SU-DHL-6 (cell line): ENCODE measurements at regions not wholly inside any gene's neighbourhood (a gene's known extent, or its start where the extent isn't known, plus 50 kb on each side); places are given as distances from the start of the nearest gene placed in this dataset.

Experiments used
- H2AFZ ChIP-seq: fragments of 200-600 bp; sonication (generic); 2 replicates; pipeline ENCODE4 v1.6.1; 2014; ENCODE audit warnings: low read depth, mild to moderate bottlenecking, moderate library complexity, mixed read lengths, antibody characterized with exemption, low read length; ENCODE audit not compliant: severe bottlenecking
- H3F3A ChIP-seq: fragments of 200-600 bp; shearing (Covaris generic); 2 replicates; pipeline ENCODE4 v1.6.0; 2016; ENCODE audit warnings: antibody characterized with exemption, mild to moderate bottlenecking; ENCODE audit not compliant: insufficient read depth
- H3K27ac ChIP-seq: fragments of 200-600 bp; sonication (generic); 2 replicates; pipeline ENCODE4 v1.5.1; 2016; ENCODE audit warnings: low read depth, mild to moderate bottlenecking, low read length, moderate library complexity, mixed read lengths
- H3K27me3 ChIP-seq: fragments of 200-600 bp; sonication (generic), shearing (Covaris generic); 2 replicates; pipeline ENCODE4 v1.6.0; 2014; ENCODE audit warnings: mild to moderate bottlenecking, low read length
- H3K36me3 ChIP-seq: fragments of 200-600 bp; sonication (generic); 2 replicates; pipeline ENCODE4 v1.6.1; 2014; ENCODE audit warnings: mild to moderate bottlenecking, low read length, mixed read lengths
- H3K4me2 ChIP-seq: fragments of 300-600, 200-600 bp; shearing (Covaris generic), sonication (generic); 2 replicates; pipeline ENCODE4 v1.6.0; 2014; ENCODE audit warnings: low read length, low read depth, mild to moderate bottlenecking; ENCODE audit not compliant: poor library complexity, severe bottlenecking
- H3K4me3 ChIP-seq: fragments of 200-600 bp; sonication (generic); 2 replicates; pipeline ENCODE4 v1.5.1; 2014; ENCODE audit warnings: antibody characterized with exemption, low read length, mild to moderate bottlenecking, mixed read lengths; ENCODE audit not compliant: insufficient read depth, poor library complexity, severe bottlenecking
- H3K79me2 ChIP-seq: fragments of 200-600 bp; sonication (generic); 2 replicates; pipeline ENCODE4 v1.6.1; 2014; ENCODE audit warnings: mild to moderate bottlenecking, low read length, moderate library complexity; ENCODE audit not compliant: insufficient read depth
- H3K9ac ChIP-seq: fragments of 200-600 bp; sonication (generic); 2 replicates; pipeline ENCODE4 v1.7.0; 2014; ENCODE audit warnings: mild to moderate bottlenecking, low read length
- H3K9me2 ChIP-seq: fragments of 200-600 bp; sonication (generic); replicated peaks from 2 replicates; pipeline ENCODE4 v1.6.1; 2014; ENCODE audit warnings: low read length; ENCODE audit not compliant: insufficient read depth
- H3K9me3 ChIP-seq: fragments of 200-600 bp; sonication (generic); 2 replicates; pipeline ENCODE4 v1.6.1; 2014; ENCODE audit warnings: low read length, mixed read lengths; ENCODE audit not compliant: insufficient read depth
- H4K20me1 ChIP-seq: fragments of 200-600 bp; sonication (generic); 2 replicates; pipeline ENCODE4 v1.6.1; 2014; ENCODE audit warnings: low read depth, mild to moderate bottlenecking, antibody characterized with exemption, low read length, moderate library complexity, mixed read lengths
- CTCF ChIP-seq: fragments of 200-600 bp; sonication (generic); IDR thresholded peaks from one replicate; pipeline ENCODE4 v1.5.1; 2017; ENCODE audit warnings: antibody characterized with exemption, mild to moderate bottlenecking, low read length, moderate library complexity; ENCODE audit not compliant: insufficient read depth, poor library complexity, severe bottlenecking
- EZH2phosphoT487 ChIP-seq: fragments of 200-600 bp; sonication (generic), shearing (Covaris generic); conservative IDR thresholded peaks from 2 replicates; pipeline ENCODE4 v1.6.1; 2018; ENCODE audit warnings: mild to moderate bottlenecking, antibody characterized with exemption, low read length, moderate library complexity, mixed read lengths

GRCh38 chr4:129708784-129709183, 612.8 kb downstream of the C4orf33 start:
- TF ChIP-seq CTCF = no peak
- Histone ChIP-seq H3K27ac (no peak overlapping the region), H3K4me3 (no peak overlapping the region), H3K27me3 (no peaks in the 10 kb centered on the region), H3K36me3 (no peaks in the 10 kb centered on the region), H4K20me1 (no peaks in the 10 kb centered on the region), H2AFZ (no peak overlapping the region), H3K9me3 (no peaks in the 10 kb centered on the region), H3K9me2 (no peaks in the 10 kb centered on the region), H3F3A (no peaks in the 10 kb centered on the region), H3K4me2 (no peak overlapping the region), H3K79me2 (no peaks in the 10 kb centered on the region), H3K9ac (no peak overlapping the region)

- Histone ChIP-seq H3K4me2 (no peak overlapping the region), H4K20me1 (no peaks in the 10 kb centered on the region), H3F3A (no peaks in the 10 kb centered on the region), H2AFZ (no peak overlapping the region), H3K9me2 (no peaks in the 10 kb centered on the region), H3K27me3 (no peaks in the 10 kb centered on the region), H3K27ac (no peak overlapping the region), H3K79me2 (no peaks in the 10 kb centered on the region), H3K4me3 (no peak overlapping the region), H3K9ac (no peak overlapping the region), H3K9me3 (no peaks in the 10 kb centered on the region), H3K36me3 (no peaks in the 10 kb centered on the region)
- TF ChIP-seq CTCF = no peak
- TF ChIP-seq EZH2phosphoT487 = no peak
Observed at GRCh38 chr4:129738175-129738574, 642.2 kb downstream of the C4orf33 start.

GRCh38 chr4:129747756-129748155, 651.8 kb downstream of the C4orf33 start:
- TF ChIP-seq EZH2phosphoT487 = no peak
- TF ChIP-seq CTCF = no peak
- Histone ChIP-seq H3K9me2 (no peaks in the 10 kb centered on the region), H2AFZ (no peak overlapping the region), H3K79me2 (no peaks in the 10 kb centered on the region), H3K27me3 (no peaks in the 10 kb centered on the region), H3K9ac (no peak overlapping the region), H3K4me3 (no peak overlapping the region), H3K36me3 (no peaks in the 10 kb centered on the region), H4K20me1 (no peaks in the 10 kb centered on the region), H3K27ac (no peak overlapping the region), H3K4me2 (no peak overlapping the region), H3F3A (no peaks in the 10 kb centered on the region), H3K9me3 (no peaks in the 10 kb centered on the region)

- Histone ChIP-seq H3K9ac (no peak overlapping the region), H3K9me3 (no peaks in the 10 kb centered on the region), H3K9me2 (no peaks in the 10 kb centered on the region), H4K20me1 (no peaks in the 10 kb centered on the region), H3K4me2 (no peak overlapping the region), H3K36me3 (no peaks in the 10 kb centered on the region), H3K27me3 (no peaks in the 10 kb centered on the region), H3K27ac (no peak overlapping the region), H3K4me3 (no peak overlapping the region), H3F3A (no peaks in the 10 kb centered on the region), H2AFZ (no peak overlapping the region), H3K79me2 (no peaks in the 10 kb centered on the region)
- no peak for TF ChIP-seq CTCF
- no peak for TF ChIP-seq EZH2phosphoT487
Observed at GRCh38 chr4:129748991-129749390, 653.0 kb downstream of the C4orf33 start.
